ENCODE measurements at regions not wholly inside any gene's neighbourhood (a gene's known extent, or its start where the extent isn't known, plus 50 kb on each side); places are given as distances from the start of the nearest gene placed in this dataset.

GRCh38 chr16:54817940-54818574 lies 112.6 kb upstream of the IRX5 start:
- no peak for TF ChIP-seq ZNF274 (IDR thresholded peaks at IDR 0.05; ENCODE audit: low read depth, low read length)
- no peak for TF ChIP-seq SUZ12 (IDR thresholded peaks at IDR 0.05; ENCODE audit: extremely low read depth, insufficient read depth, insufficient read length)

Data from NT2/D1 (cell line).